ENCODE measurements at regions not wholly inside any gene's neighbourhood (a gene's known extent, or its start where the extent isn't known, plus 50 kb on each side); places are given as distances from the start of the nearest gene placed in this dataset.

DNA sequence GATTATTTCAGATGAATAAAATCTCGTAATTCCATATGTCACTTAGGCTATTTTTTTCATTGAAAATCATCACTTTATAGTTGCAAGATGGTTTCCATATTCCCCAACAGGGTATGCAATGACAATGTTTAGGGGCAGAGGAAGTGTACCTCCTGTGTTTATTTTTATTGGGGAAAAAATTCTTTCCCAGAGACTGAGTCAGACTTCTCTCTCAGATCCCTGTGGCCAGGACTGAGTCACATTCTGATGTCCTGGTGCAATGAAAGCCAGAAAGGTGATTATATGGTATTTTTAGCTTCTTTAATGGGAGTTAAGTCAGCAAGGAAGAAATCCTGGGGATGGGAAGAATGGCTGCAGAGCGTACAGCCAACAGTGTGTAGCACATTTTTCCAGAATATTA, 196.9 kb upstream of the ALG10 start:
- TF ChIP-seq CTCF (IDR thresholded peaks at IDR 0.05): no peak
- TF ChIP-seq POLR2A (IDR thresholded peaks at IDR 0.05): no peak
